ENCODE measurements at regions not wholly inside any gene's neighbourhood (a gene's known extent, or its start where the extent isn't known, plus 50 kb on each side); places are given as distances from the start of the nearest gene placed in this dataset.

- Histone ChIP-seq H3K18ac (ENCODE audit: insufficient read length, low read depth, low read length) (no peak overlapping the region), H3K27me3 (ENCODE audit: insufficient read depth, low read length) (no peaks in the 10 kb centered on the region), H3T11ph (ENCODE audit: low read length) (no peak overlapping the region), H4K8ac (replicated peaks; ENCODE audit: insufficient read length, low read depth, low read length) (no peak overlapping the region), H3K23ac (ENCODE audit: insufficient read length, low read depth, low read length) (no peak overlapping the region), H2AK5ac (ENCODE audit: insufficient read length, low read length) (no peak overlapping the region), H3K9ac (ENCODE audit: extremely low read depth, insufficient read length, low read length) (no peak overlapping the region), H3K27ac (ENCODE audit: insufficient read length, low read depth, low read length) (no peak overlapping the region), H2BK12ac (ENCODE audit: insufficient read length, low read depth, low read length) (no peak overlapping the region), H4K20me1 (ENCODE audit: control insufficient read depth, insufficient read depth, insufficient read length) (no peaks in the 10 kb centered on the region), H3K4me2 (ENCODE audit: insufficient read depth, insufficient read length, low read length) (no peak overlapping the region), H3K23me2 (ENCODE audit: insufficient read length, low read depth, low read length, poor library complexity, severe bottlenecking) (no peaks in the 10 kb centered on the region), H3K9me3 (ENCODE audit: control insufficient read depth, low read depth, low read length) (no peaks in the 10 kb centered on the region), H4K91ac (ENCODE audit: insufficient read length, low read depth, low read length) (no peak overlapping the region), H3K4me1 (ENCODE audit: insufficient read depth, low read length) (no peaks in the 10 kb centered on the region), H2BK15ac (ENCODE audit: low read depth, low read length) (no peak overlapping the region), H3K79me2 (ENCODE audit: insufficient read depth, low read length) (no peaks in the 10 kb centered on the region), H2BK20ac (ENCODE audit: low read depth, low read length, poor library complexity, severe bottlenecking) (no peak overlapping the region), H2BK5ac (ENCODE audit: insufficient read length, low read length) (no peak overlapping the region), H2AFZ (ENCODE audit: low read length) (no peak overlapping the region), H3K79me1 (ENCODE audit: insufficient read depth, low read depth, low read length, poor library complexity, severe bottlenecking) (no peaks in the 10 kb centered on the region), H4K5ac (ENCODE audit: insufficient read length, low read depth, low read length) (no peak overlapping the region), H2BK120ac (ENCODE audit: low read depth, low read length, poor library complexity, severe bottlenecking) (no peak overlapping the region), H3K56ac (ENCODE audit: insufficient read length, low read depth, low read length) (no peak overlapping the region), H3K4ac (ENCODE audit: low read depth, low read length) (no peak overlapping the region), H3K14ac (ENCODE audit: insufficient read depth, low read length) (no peak overlapping the region)
- Mint-ChIP-seq H3K27me3 (ENCODE audit: low read depth) (no peaks in the 10 kb centered on the region), H3K27ac (no peak overlapping the region), H3K36me3 (ENCODE audit: insufficient read depth in 1 of 3, low read depth in 3 of 3) (no peaks in the 10 kb centered on the region), H3K9me3 (peaks cover 0 to 1% of the 10 kb centered on the region in 2 experiments; a peak in 2 of 5 replicates), H3K4me1 (no peaks in the 10 kb centered on the region; a peak in 1 of 4 replicates), H3K4me3 (no peak overlapping the region)
- no peak for DNase-seq
- TF ChIP-seq CTCF (conservative IDR thresholded peaks at IDR 0.05) = no peak
These were observed 168.2 kb upstream of the DMRTA1 start for GRCh38 chr9:22278426-22278825.

Data from H9 (cell line).